Omental fat pad (tissue), 3 donors: ENCODE measurements at regions not wholly inside any gene's neighbourhood (a gene's known extent, or its start where the extent isn't known, plus 50 kb on each side); places are given as distances from the start of the nearest gene placed in this dataset.

Source experiments
- ATAC-seq: fragments of 150-250 bp; one replicate; pipeline ENCODE4 v1.9.1; 2016; ENCODE audit warnings: mild to moderate bottlenecking, moderate library complexity; ENCODE audit not compliant: low FRiP score
- DNase-seq: peaks from one replicate; pipeline ENCODE4 v3.0.0-alpha.2; 2019; ENCODE audit warnings: low spot score
- CTCF ChIP-seq, 3 donors: fragments of 450-650 bp; IDR thresholded peaks; one replicate each; pipeline ENCODE4 v1.5.1; 2016 to 2017; ENCODE audit warnings: antibody characterized with exemption in 3 of 3, mild to moderate bottlenecking in 3 of 3, moderate library complexity in 2 of 3

GRCh38 chr9:78934880-78935279, 636.9 kb upstream of the TLE4 start:
- DNase-seq (no peak), ATAC-seq (no peak)
- TF ChIP-seq CTCF (IDR thresholded peaks at IDR 0.05), result no peak

- DNase-seq, result no peak
- ATAC-seq, result no peak
- no peak for TF ChIP-seq CTCF (IDR thresholded peaks at IDR 0.05)
Observed at GRCh38 chr9:78938821-78939220, 632.9 kb upstream of the TLE4 start.

GRCh38 chr9:78939311-78940065, 632.3 kb upstream of the TLE4 start:
- DNase-seq, result no peak
- ATAC-seq, result no peak
- no peak for TF ChIP-seq CTCF (IDR thresholded peaks at IDR 0.05)

- no peak for TF ChIP-seq CTCF (IDR thresholded peaks at IDR 0.05)
- DNase-seq, result no peak
- no peak for ATAC-seq
Observed at GRCh38 chr9:78940121-78940855, 631.5 kb upstream of the TLE4 start.

GRCh38 chr9:78954286-78954685, 617.5 kb upstream of the TLE4 start:
- DNase-seq (no peak), ATAC-seq (peak; percentile 19)
- no peak for TF ChIP-seq CTCF (IDR thresholded peaks at IDR 0.05)

GRCh38 chr9:78958892-78959291, 612.9 kb upstream of the TLE4 start:
- no peak for TF ChIP-seq CTCF (IDR thresholded peaks at IDR 0.05)
- ATAC-seq (no peak), DNase-seq (no peak)

GRCh38 chr9:78962156-78962555, 609.6 kb upstream of the TLE4 start:
- no peak for TF ChIP-seq CTCF (IDR thresholded peaks at IDR 0.05)
- no peak for DNase-seq
- no peak for ATAC-seq
